Activated CD4-positive, alpha-beta T cell treated with anti-CD3 and anti-CD28 coated beads, Interleukin-2, amount 10 ng/mL, durations not matched to agents 24 days and 14 days (primary cell): ENCODE measurements at regions not wholly inside any gene's neighbourhood (a gene's known extent, or its start where the extent isn't known, plus 50 kb on each side); places are given as distances from the start of the nearest gene placed in this dataset.
A peak's percentile ranks its signal among the peaks of the same experiment; 100 is the strongest.

ENCODE experiments used
- DNase-seq: peaks from one replicate; pipeline ENCODE4 v3.0.0; 2022
- H3K27ac Mint-ChIP-seq: one replicate; pipeline ENCODE4 v1.8.0; 2022; ENCODE audit warnings: mild to moderate bottlenecking, mixed read lengths
- H3K27me3 Mint-ChIP-seq: one replicate; pipeline ENCODE4 v1.8.0; 2022; ENCODE audit warnings: mixed read lengths
- H3K36me3 Mint-ChIP-seq: one replicate; pipeline ENCODE4 v1.8.0; 2022; ENCODE audit warnings: low read depth, mild to moderate bottlenecking, mixed read lengths
- H3K4me1 Mint-ChIP-seq: one replicate; pipeline ENCODE4 v1.8.0; 2021; ENCODE audit warnings: mixed read lengths
- H3K4me3 Mint-ChIP-seq: one replicate; pipeline ENCODE4 v1.8.0; 2022; ENCODE audit warnings: mild to moderate bottlenecking, moderate library complexity, mixed read lengths
- H3K9me3 Mint-ChIP-seq: one replicate; pipeline ENCODE4 v1.8.0; 2021; ENCODE audit warnings: mixed read lengths
- intact Hi-C: fragments of 100-400 bp; cut with micrococcal nuclease; formaldehyde crosslinking; loops from one replicate; pipeline ENCODE4 v1.15.1; 2023

GRCh38 chr6:14832427-14832826, 413.4 kb upstream of the JARID2 start:
- Mint-ChIP-seq H3K36me3 (no peaks in the 10 kb centered on the region), H3K27ac (no peak overlapping the region), H3K4me1 (peaks cover under 1% of the 10 kb centered on the region), H3K9me3 (peaks cover 18% of the 10 kb centered on the region), H3K4me3 (no peak overlapping the region), H3K27me3 (peaks cover under 1% of the 10 kb centered on the region)
- intact Hi-C loops, result no loop called here
- no peak for DNase-seq

DNA sequence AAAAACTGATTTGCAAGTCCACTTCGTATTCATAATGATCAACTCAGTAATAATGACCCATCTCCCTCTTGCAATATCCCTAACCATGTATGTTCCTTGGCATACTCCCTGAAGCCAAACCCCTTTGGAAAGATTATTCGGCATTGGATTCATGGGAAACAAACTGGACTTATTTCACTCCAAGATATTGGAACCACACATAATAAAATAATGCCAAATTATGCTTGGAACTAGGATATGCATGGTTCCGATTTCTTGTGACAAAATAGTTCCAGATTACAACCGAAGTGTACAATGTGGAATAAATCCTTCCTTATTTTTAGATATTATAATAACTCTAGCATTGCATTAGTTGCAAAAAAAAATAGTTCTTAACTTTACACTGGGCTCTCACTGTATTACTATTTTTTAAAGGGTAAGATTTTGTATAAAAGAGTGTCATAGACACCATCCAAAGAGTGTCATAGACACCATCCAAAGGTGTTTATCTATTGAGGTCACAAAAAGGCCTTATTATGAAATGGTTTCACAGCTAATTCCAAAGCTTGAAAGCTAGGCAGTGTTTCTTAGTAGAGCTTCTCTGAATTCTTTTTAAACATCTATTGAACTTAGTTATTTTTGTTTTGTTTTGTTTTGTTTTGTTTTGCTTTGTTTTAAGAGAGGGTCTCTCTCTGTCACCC, 410.9 kb upstream of the JARID2 start:
- peaks cover 2% of the 10 kb centered on the region for H3K27me3 Mint-ChIP-seq
- H3K36me3 Mint-ChIP-seq, result no peaks in the 10 kb centered on the region
- no peak overlapping the region for H3K4me3 Mint-ChIP-seq
- intact Hi-C loops, result no loop called here
- peaks cover 20% of the 10 kb centered on the region for H3K9me3 Mint-ChIP-seq
- peaks cover 5% of the 10 kb centered on the region for H3K4me1 Mint-ChIP-seq
- DNase-seq, result no peak
- no peak overlapping the region for H3K27ac Mint-ChIP-seq

- H3K27me3 Mint-ChIP-seq, result peaks cover 2% of the 10 kb centered on the region
- no peak for DNase-seq
- H3K27ac Mint-ChIP-seq, result no peak overlapping the region
- H3K4me3 Mint-ChIP-seq, result no peak overlapping the region
- H3K9me3 Mint-ChIP-seq, result peaks cover 18% of the 10 kb centered on the region
- H3K4me1 Mint-ChIP-seq, result peaks cover 10% of the 10 kb centered on the region
- intact Hi-C loops, result no loop called here
- H3K36me3 Mint-ChIP-seq, result no peaks in the 10 kb centered on the region
Measured at GRCh38 chr6:14837435-14837834, 408.4 kb upstream of the JARID2 start.

GRCh38 chr6:14838133-14838583, 407.7 kb upstream of the JARID2 start:
- intact Hi-C loops, result no loop called here

GRCh38 chr6:14841901-14842421, 403.9 kb upstream of the JARID2 start:
- H3K4me3 Mint-ChIP-seq, result no peak overlapping the region
- H3K27me3 Mint-ChIP-seq, result peaks cover 2% of the 10 kb centered on the region
- peaks cover 11% of the 10 kb centered on the region for H3K4me1 Mint-ChIP-seq

More at GRCh38 chr6:14838133-14838583, 407.7 kb upstream of the JARID2 start:
- Mint-ChIP-seq H3K4me1 (peaks cover 11% of the 10 kb centered on the region), H3K9me3 (peaks cover 20% of the 10 kb centered on the region), H3K4me3 (no peak overlapping the region), H3K27ac (no peak overlapping the region), H3K27me3 (peaks cover 2% of the 10 kb centered on the region), H3K36me3 (no peaks in the 10 kb centered on the region)
- no peak for DNase-seq

GRCh38 chr6:14844411-14844810, 401.5 kb upstream of the JARID2 start:
- Mint-ChIP-seq H3K9me3 (peaks cover 10% of the 10 kb centered on the region), H3K4me1 (peaks cover 6% of the 10 kb centered on the region), H3K27me3 (no peaks in the 10 kb centered on the region), H3K27ac (no peak overlapping the region), H3K36me3 (no peaks in the 10 kb centered on the region), H3K4me3 (no peak overlapping the region)
- no peak for DNase-seq
- intact Hi-C loops, result no loop called here

More at GRCh38 chr6:14841901-14842421, 403.9 kb upstream of the JARID2 start:
- no peaks in the 10 kb centered on the region for H3K36me3 Mint-ChIP-seq
- peaks cover 15% of the 10 kb centered on the region for H3K9me3 Mint-ChIP-seq
- peak overlapping the region; percentile 12 for H3K27ac Mint-ChIP-seq
- intact Hi-C loops, result no loop called here
- no peak for DNase-seq

DNA sequence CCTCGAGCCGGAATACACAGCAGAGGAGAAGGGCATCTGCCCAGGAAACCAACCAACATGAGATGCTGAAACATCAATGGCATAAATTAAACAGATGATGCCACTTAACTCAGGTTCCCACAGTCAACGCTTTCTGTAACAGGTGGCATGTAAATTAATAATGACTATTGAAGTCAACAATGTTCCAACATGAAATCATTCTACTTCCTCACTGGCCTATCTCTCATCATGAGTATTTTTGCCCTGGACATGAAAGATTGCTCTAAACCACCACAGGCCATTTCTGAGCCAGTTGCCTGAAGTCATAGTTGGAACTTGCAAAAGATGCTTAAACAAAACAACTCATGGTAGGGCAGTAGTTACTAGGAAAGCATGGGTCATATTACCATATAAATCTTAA, 397.9 kb upstream of the JARID2 start:
- Mint-ChIP-seq H3K36me3 (no peaks in the 10 kb centered on the region), H3K27me3 (no peaks in the 10 kb centered on the region), H3K4me1 (peaks cover 1% of the 10 kb centered on the region), H3K27ac (no peak overlapping the region), H3K9me3 (peaks cover 3% of the 10 kb centered on the region), H3K4me3 (no peak overlapping the region)
- intact Hi-C loops, result no loop called here
- no peak for DNase-seq

- Mint-ChIP-seq H3K27me3 (no peaks in the 10 kb centered on the region), H3K4me3 (no peak overlapping the region), H3K9me3 (peaks cover 3% of the 10 kb centered on the region), H3K4me1 (peaks cover 1% of the 10 kb centered on the region), H3K27ac (no peak overlapping the region), H3K36me3 (no peaks in the 10 kb centered on the region)
- intact Hi-C loops, result no loop called here
- no peak for DNase-seq
Measured at GRCh38 chr6:14849185-14849584, 396.7 kb upstream of the JARID2 start.

GRCh38 chr6:14851281-14851680, 394.6 kb upstream of the JARID2 start:
- no peak overlapping the region for H3K4me3 Mint-ChIP-seq
- no peaks in the 10 kb centered on the region for H3K36me3 Mint-ChIP-seq
- no peaks in the 10 kb centered on the region for H3K27me3 Mint-ChIP-seq
- peaks cover 1% of the 10 kb centered on the region for H3K4me1 Mint-ChIP-seq
- intact Hi-C loops, result no loop called here
- no peaks in the 10 kb centered on the region for H3K9me3 Mint-ChIP-seq
- H3K27ac Mint-ChIP-seq, result no peak overlapping the region
- no peak for DNase-seq

DNA sequence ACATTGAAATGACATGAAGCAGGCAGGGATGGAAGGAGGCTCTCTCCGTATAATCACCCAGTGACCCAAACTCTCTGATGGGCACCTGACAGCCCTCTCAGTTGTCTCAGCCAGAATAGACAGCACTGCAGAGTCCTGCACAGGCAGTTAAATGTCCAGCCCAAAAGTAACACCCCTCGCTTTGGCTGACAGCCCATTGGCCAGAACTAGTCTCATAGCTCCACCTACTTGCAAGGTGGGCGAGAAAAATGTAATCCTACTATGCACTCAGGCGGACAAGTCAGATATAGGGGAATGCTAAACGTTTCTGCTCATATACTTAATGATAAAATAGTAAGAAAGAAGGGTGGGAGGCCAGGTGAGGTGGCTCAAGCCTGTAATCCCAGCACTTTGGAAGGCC, 393.5 kb upstream of the JARID2 start:
- intact Hi-C loops, result no loop called here
- Mint-ChIP-seq H3K4me3 (no peak overlapping the region), H3K36me3 (peaks cover 2% of the 10 kb centered on the region), H3K4me1 (peaks cover 8% of the 10 kb centered on the region), H3K27me3 (no peaks in the 10 kb centered on the region), H3K27ac (no peak overlapping the region), H3K9me3 (no peaks in the 10 kb centered on the region)
- no peak for DNase-seq

DNA sequence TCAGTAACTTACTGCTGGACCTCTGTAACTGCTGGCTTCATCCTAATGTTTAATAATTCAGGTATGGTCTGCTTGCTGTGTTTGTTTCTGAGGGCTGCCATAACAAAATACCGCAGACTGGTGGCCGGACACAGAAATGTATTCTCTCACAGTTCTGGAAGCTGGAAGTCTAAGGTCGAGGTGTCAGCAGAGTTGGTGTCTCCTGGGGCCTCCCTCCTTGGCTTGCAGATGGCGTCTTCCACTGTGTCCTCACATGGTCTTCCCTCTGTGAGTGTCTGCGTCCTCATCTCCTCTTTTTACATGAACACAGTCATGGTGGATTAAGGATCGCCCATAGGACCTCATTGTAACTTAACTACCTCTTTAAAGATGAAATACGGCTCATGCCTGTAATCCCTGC, 389.7 kb upstream of the JARID2 start:
- intact Hi-C loops, result loop anchor here (5.0 kb wide), 3 partner anchors 194 to 921 kb away; no protein-coding TSS in a partner anchor
- peak overlapping the region; percentile 26 for H3K27ac Mint-ChIP-seq

DNA sequence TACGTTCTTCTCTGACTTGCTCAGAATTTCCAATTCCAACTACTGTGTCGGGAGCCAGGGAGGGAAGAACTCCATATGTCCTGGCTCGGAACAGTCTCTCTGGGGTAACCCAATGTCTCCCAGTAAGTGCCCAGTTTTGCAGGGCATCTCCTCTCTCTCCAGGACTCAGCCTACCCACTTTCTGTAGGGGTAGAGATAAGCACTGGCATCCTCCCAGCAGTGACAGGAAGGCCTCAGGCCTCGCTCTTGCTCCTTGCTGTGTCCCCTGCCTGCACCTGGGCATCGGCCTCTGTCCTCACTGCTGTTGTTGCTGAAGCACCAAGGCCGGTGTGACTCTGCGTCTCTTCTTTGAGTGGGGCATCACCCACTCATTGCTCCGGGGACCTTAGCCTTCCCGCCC, 388.9 kb upstream of the JARID2 start:
- Mint-ChIP-seq H3K4me3 (peak overlapping the region; percentile 71), H3K36me3 (peaks cover 4% of the 10 kb centered on the region), H3K27ac (peak overlapping the region; percentile 98), H3K4me1 (peaks cover 35% of the 10 kb centered on the region), H3K9me3 (no peaks in the 10 kb centered on the region), H3K27me3 (no peaks in the 10 kb centered on the region)
- intact Hi-C loops, result loop anchor here (5.0 kb wide), 3 partner anchors 195 to 920 kb away; no protein-coding TSS in a partner anchor
- DNase-seq, result no peak

More for the DNA sequence above, 389.7 kb upstream of the JARID2 start:
- Mint-ChIP-seq H3K9me3 (no peaks in the 10 kb centered on the region), H3K4me3 (no peak overlapping the region), H3K4me1 (peaks cover 32% of the 10 kb centered on the region), H3K36me3 (peaks cover 4% of the 10 kb centered on the region), H3K27me3 (no peaks in the 10 kb centered on the region)
- DNase-seq, result no peak

- H3K27ac Mint-ChIP-seq, result peak overlapping the region; percentile 98
- H3K27me3 Mint-ChIP-seq, result no peaks in the 10 kb centered on the region
- intact Hi-C loops, result loop anchor here (5.0 kb wide), 3 partner anchors 195 to 920 kb away; no protein-coding TSS in a partner anchor
- H3K4me1 Mint-ChIP-seq, result peaks cover 35% of the 10 kb centered on the region
- H3K4me3 Mint-ChIP-seq, result peak overlapping the region; percentile 71
- H3K9me3 Mint-ChIP-seq, result no peaks in the 10 kb centered on the region
- DNase-seq, result peak; percentile 82
- H3K36me3 Mint-ChIP-seq, result peaks cover 4% of the 10 kb centered on the region
Measured at GRCh38 chr6:14857501-14857900, 388.4 kb upstream of the JARID2 start.

- intact Hi-C loops, result loop anchor here (1.0 to 5.0 kb wide), 8 partner anchors 16 to 918 kb away; no protein-coding TSS in a partner anchor
- no peak for DNase-seq
- no peak overlapping the region for H3K4me3 Mint-ChIP-seq
- peaks cover 37% of the 10 kb centered on the region for H3K4me1 Mint-ChIP-seq
- no peaks in the 10 kb centered on the region for H3K9me3 Mint-ChIP-seq
- H3K27me3 Mint-ChIP-seq, result no peaks in the 10 kb centered on the region
- H3K36me3 Mint-ChIP-seq, result peaks cover 4% of the 10 kb centered on the region
- peak overlapping the region; percentile 98 for H3K27ac Mint-ChIP-seq
Measured at GRCh38 chr6:14858808-14859207, 387.1 kb upstream of the JARID2 start.
